Psoas muscle (tissue), 7 donors: ENCODE measurements at regions not wholly inside any gene's neighbourhood (a gene's known extent, or its start where the extent isn't known, plus 50 kb on each side); places are given as distances from the start of the nearest gene placed in this dataset.

Experiments
- ATAC-seq, 4 donors: fragments of 200-7000 bp; cut with Tn5 transposase; one replicate each; pipeline ENCODE4 v1.9.1; 2020; ENCODE audit warnings: moderate library complexity in 3 of 4, mild to moderate bottlenecking in 2 of 4
- DNase-seq, 2 donors: peaks; one replicate each; pipeline ENCODE4 v3.0.0-alpha.2; 2020
- H3K27ac ChIP-seq: fragments of 200-600 bp; one replicate; pipeline ENCODE4 v1.8.0; 2022
- H3K27me3 ChIP-seq, 3 donors: fragments of 200-600 bp in 1 of 3; one replicate each; pipeline versions ENCODE4 v1.6.1 to v1.8.0; 2013 to 2022; ENCODE audit warnings: low read length in 2 of 3, mild to moderate bottlenecking in 2 of 3, moderate library complexity in 1 of 3; ENCODE audit not compliant: insufficient read depth in 3 of 3
- H3K36me3 ChIP-seq, 2 donors: fragments of 200-600 bp in 1 of 2; one replicate each; pipeline versions ENCODE4 v1.6.1 to v1.8.0; 2013 to 2022; ENCODE audit warnings: low read depth in 1 of 2, mild to moderate bottlenecking in 1 of 2, moderate library complexity in 1 of 2; ENCODE audit not compliant: insufficient read depth in 1 of 2
- H3K4me1 ChIP-seq: fragments of 200-600 bp; one replicate; pipeline ENCODE4 v1.8.0; 2022
- H3K4me3 ChIP-seq: fragments of 200-600 bp; one replicate; pipeline ENCODE4 v1.8.0; 2022; ENCODE audit warnings: mild to moderate bottlenecking
- H3K9me3 ChIP-seq: fragments of 200-600 bp; one replicate; pipeline ENCODE4 v1.8.0; 2022
- CTCF ChIP-seq: fragments of 200-600 bp; IDR thresholded peaks from one replicate; pipeline ENCODE4 v1.8.0; 2022; ENCODE audit warnings: antibody characterized with exemption
- WGBS, 3 donors: extraction: QIAGEN DNeasy Blood & Tissue Kit; methylation state at CpG; one replicate each; pipeline versions ENCODE4 v1.1.6 to v1.1.7; 2013; 5-methylcytosine and 5-hydroxymethylcytosine counted together
- intact Hi-C, 2 donors: fragments of 100-400 bp; cut with DNase I; formaldehyde crosslinking; loops; one replicate each; pipeline versions ENCODE4 v1.11.0 to v1.14.2; 2022
- donor health status: healthy with polysubstance abuse.
- donor health status: DM: no; HTN: no; CAD: no; lungs with moderate emphysema.
- donor health status: Bipolar disorder and iron deficiency.
- donor health status: healthy.
- donor health status: DM: yes; HTN: yes; CAD: no.
- donor health status: DM: no; HTN: no; CAD: no.
- donor health status: DM: yes; HTN: yes; CAD: no.

GRCh38 chr9:126232461-126232860 is 94.2 kb upstream of the MVB12B start:
- no peak for TF ChIP-seq CTCF
- Histone ChIP-seq H3K4me1 (no peaks in the 10 kb centered on the region), H3K27ac (no peak overlapping the region), H3K36me3 (no peaks in the 10 kb centered on the region), H3K4me3 (no peak overlapping the region), H3K9me3 (no peaks in the 10 kb centered on the region), H3K27me3 (no peaks in the 10 kb centered on the region)
- no peak for ATAC-seq
- intact Hi-C loops, result no loop called here
- no peak for DNase-seq
- WGBS, 3 donors, result 86 to 90% (median 88%) methylated on average over 6 of the region's 6 CpGs

- H3K9me3 ChIP-seq, result no peaks in the 10 kb centered on the region
- no peak for ATAC-seq
- intact Hi-C loops, result no loop called here
- no peak for DNase-seq
- no peak overlapping the region for H3K27ac ChIP-seq
- H3K27me3 ChIP-seq, result no peaks in the 10 kb centered on the region
- no peaks in the 10 kb centered on the region for H3K4me1 ChIP-seq
- H3K36me3 ChIP-seq, result no peaks in the 10 kb centered on the region
- H3K4me3 ChIP-seq, result no peak overlapping the region
- TF ChIP-seq CTCF, result no peak
- WGBS, 3 donors, result 82 to 88% (median 84%) methylated on average over 9 of the region's 9 CpGs
Measured at GRCh38 chr9:126233175-126233574, 93.5 kb upstream of the MVB12B start.

- DNase-seq (no peak), ATAC-seq (no peak)
- 83 to 91% (median 88%) methylated on average over 21 of the region's 21 CpGs for WGBS, 3 donors
- no peak overlapping the region for H3K4me3 ChIP-seq
- no peaks in the 10 kb centered on the region for H3K9me3 ChIP-seq
- no peak overlapping the region for H3K27ac ChIP-seq
- H3K4me1 ChIP-seq, result no peaks in the 10 kb centered on the region
- H3K27me3 ChIP-seq, result no peaks in the 10 kb centered on the region
- TF ChIP-seq CTCF, result no peak
- intact Hi-C loops, result no loop called here
- no peaks in the 10 kb centered on the region for H3K36me3 ChIP-seq
Measured at GRCh38 chr9:126233913-126234525, 92.6 kb upstream of the MVB12B start.

- ATAC-seq (no peak), DNase-seq (no peak)
- TF ChIP-seq CTCF, result no peak
- H3K9me3 ChIP-seq, result no peaks in the 10 kb centered on the region
- H3K36me3 ChIP-seq, result no peaks in the 10 kb centered on the region
- no peaks in the 10 kb centered on the region for H3K4me1 ChIP-seq
- H3K27ac ChIP-seq, result no peak overlapping the region
- 67 to 69% (median 67%) methylated on average over 8 of the region's 8 CpGs for WGBS, 3 donors
- H3K27me3 ChIP-seq, result no peaks in the 10 kb centered on the region
- intact Hi-C loops, result no loop called here
- H3K4me3 ChIP-seq, result no peak overlapping the region
Measured at GRCh38 chr9:126234681-126235335, 91.8 kb upstream of the MVB12B start.
